HepG2 (cell line): ENCODE measurements at regions not wholly inside any gene's neighbourhood (a gene's known extent, or its start where the extent isn't known, plus 50 kb on each side); places are given as distances from the start of the nearest gene placed in this dataset.

Experiments
- CTCF ChIP-seq: sonication (generic); formaldehyde crosslinking; IDR thresholded peaks from 2 replicates; pipeline ENCODE4 v1.5.0; 2020; ENCODE audit warnings: mild to moderate bottlenecking, missing genetic modification reagents, moderate library complexity
- EZH2 ChIP-seq: conservative IDR thresholded peaks from 2 replicates; pipeline ENCODE4 v1.6.1; 2012; ENCODE audit warnings: mild to moderate bottlenecking, low read depth, low read length, moderate library complexity
- IRX3 ChIP-seq: sonication (generic); formaldehyde crosslinking; IDR thresholded peaks from 2 replicates; pipeline ENCODE4 v1.8.1; 2023; ENCODE audit warnings: mild to moderate bottlenecking, low read depth, missing genetic modification reagents, borderline replicate concordance
- RBFOX2 ChIP-seq: fragments of 200-400 bp; formaldehyde crosslinking; IDR thresholded peaks from 2 replicates; pipeline ENCODE4 v1.6.1; 2017; ENCODE audit warnings: low read depth, mild to moderate bottlenecking, low read length
- REST ChIP-seq, 2 experiments: IDR thresholded peaks; 2 replicates each; pipeline ENCODE4 v1.6.1; 2011 to 2012; ENCODE audit warnings: low read length in 2 of 2, borderline replicate concordance in 1 of 2, low read depth in 1 of 2, mild to moderate bottlenecking in 1 of 2, moderate library complexity in 1 of 2
- TBX2 ChIP-seq: sonication (generic); formaldehyde crosslinking; IDR thresholded peaks from 2 replicates; pipeline ENCODE4 v1.5.0; 2020; ENCODE audit warnings: missing genetic modification reagents, mild to moderate bottlenecking, borderline replicate concordance
- ZNF407 ChIP-seq: sonication (generic); formaldehyde crosslinking; IDR thresholded peaks from one replicate; pipeline ENCODE4 v1.5.1; 2020; ENCODE audit warnings: mild to moderate bottlenecking, missing genetic modification reagents; ENCODE audit errors: not compliant biosample characterization
- ZNF512B ChIP-seq: sonication (generic); formaldehyde crosslinking; IDR thresholded peaks from 2 replicates; pipeline ENCODE4 v1.5.1; 2020; ENCODE audit warnings: missing genetic modification reagents, mild to moderate bottlenecking, borderline replicate concordance

GRCh38 chr7:131032786-131033185 is 294.9 kb upstream of the MKLN1 start:
- TF ChIP-seq RBFOX2 = no peak
- no peak for TF ChIP-seq REST (IDR thresholded peaks at IDR 0.05; ENCODE audit: borderline replicate concordance in 1 of 2, low read depth in 1 of 2, low read length in 2 of 2)
- TF ChIP-seq CTCF (CRISPR knock-in tag) = no peak
- no peak for TF ChIP-seq ZNF407 (CRISPR knock-in tag)
- no peak for TF ChIP-seq TBX2 (CRISPR knock-in tag)
- no peak for TF ChIP-seq ZNF512B (CRISPR knock-in tag)
- no peak for TF ChIP-seq IRX3 (CRISPR knock-in tag)
- TF ChIP-seq EZH2 = no peak
